OCI-LY7 (cell line): ENCODE measurements at regions not wholly inside any gene's neighbourhood (a gene's known extent, or its start where the extent isn't known, plus 50 kb on each side); places are given as distances from the start of the nearest gene placed in this dataset.
"Not testable (repeated sequence)": the region's sequence is repeated elsewhere in the genome, so short reads cannot be mapped to it uniquely, and the experiment has no call there.

Experiments
- BruUV-seq: library from RNA; stranded (reverse); fragments of 400-500 nt; replicated peaks from 2 replicates; lab custom pipeline; 2021; lab: Mats Ljungman, UMichigan
- CTCF ChIA-PET: fragments of 300-600 bp; sonication (Branson Sonifier 250); formaldehyde crosslinking; loops from one replicate; lab custom pipeline; 2022; ENCODE audit warnings: antibody characterized with exemption; ENCODE audit not compliant: unreplicated experiment; lab: Charles Lee
- POLR2A ChIA-PET: fragments of 300-600 bp; sonication (Branson Sonifier 250); formaldehyde crosslinking; loops from one replicate; lab custom pipeline; 2022; ENCODE audit warnings: antibody characterized with exemption; lab: Charles Lee
- DNase-seq: peaks from one replicate; pipeline ENCODE4 v3.0.0-alpha.2; 2015; ENCODE audit warnings: low spot score
- H2AFZ ChIP-seq: fragments of 200-600 bp; sonication (generic), shearing (Covaris generic); 2 replicates; pipeline ENCODE4 v1.6.1; 2014; ENCODE audit warnings: mild to moderate bottlenecking, antibody characterized with exemption, low read length, moderate library complexity
- H3K27ac ChIP-seq: fragments of 200-600 bp; sonication (generic); 2 replicates; pipeline ENCODE4 v1.5.1; 2014; ENCODE audit warnings: mixed run types, low read depth, mild to moderate bottlenecking, moderate library complexity, low read length, inconsistent platforms; ENCODE audit not compliant: poor library complexity, severe bottlenecking
- H3K36me3 ChIP-seq: fragments of 200-600 bp; sonication (generic); 2 replicates; pipeline ENCODE4 v1.6.1; 2014; ENCODE audit warnings: mild to moderate bottlenecking, antibody characterized with exemption, low read length, moderate library complexity, mixed read lengths; ENCODE audit not compliant: insufficient read depth
- H3K4me1 ChIP-seq: fragments of 200-600 bp; sonication (generic); 2 replicates; pipeline ENCODE4 v1.5.1; 2014; ENCODE audit warnings: mild to moderate bottlenecking, low read length; ENCODE audit not compliant: insufficient read depth, poor library complexity, severe bottlenecking
- H3K4me2 ChIP-seq: fragments of 200-600 bp; sonication (generic); 2 replicates; pipeline ENCODE4 v1.6.1; 2014; ENCODE audit warnings: mild to moderate bottlenecking, low read length
- H3K4me3 ChIP-seq: fragments of 200-600 bp; sonication (generic); 2 replicates; pipeline ENCODE4 v1.5.1; 2014; ENCODE audit warnings: mild to moderate bottlenecking, low read depth, low read length; ENCODE audit not compliant: poor library complexity, severe bottlenecking
- H3K79me2 ChIP-seq: fragments of 200-600 bp; sonication (generic); 2 replicates; pipeline ENCODE4 v1.6.1; 2016; ENCODE audit warnings: low read depth, mild to moderate bottlenecking, low read length, moderate library complexity, mixed read lengths; ENCODE audit not compliant: insufficient read depth
- H3K9me2 ChIP-seq: fragments of 200-600 bp; sonication (generic); 2 replicates; pipeline ENCODE4 v1.6.1; 2016; ENCODE audit warnings: mild to moderate bottlenecking, low read length, mixed read lengths; ENCODE audit not compliant: insufficient read depth
- H3K9me3 ChIP-seq: fragments of 200-600 bp; sonication (generic); 2 replicates; pipeline ENCODE4 v1.6.1; 2014; ENCODE audit warnings: mild to moderate bottlenecking, mixed run types, low read length, mixed read lengths
- H4K20me1 ChIP-seq: fragments of 200-600 bp; sonication (generic); 2 replicates; pipeline ENCODE4 v1.6.1; 2014; ENCODE audit warnings: mild to moderate bottlenecking, antibody characterized with exemption, low read length, moderate library complexity, mixed read lengths; ENCODE audit not compliant: insufficient read depth
- CTCF ChIP-seq: fragments of 200-600 bp; sonication (generic); conservative IDR thresholded peaks from 2 replicates; pipeline ENCODE4 v1.5.1; 2014; ENCODE audit warnings: mild to moderate bottlenecking, antibody characterized with exemption, low read length, moderate library complexity, mixed read lengths
- EZH2phosphoT487 ChIP-seq: fragments of 200-600 bp; sonication (generic); IDR thresholded peaks from 2 replicates; pipeline ENCODE4 v1.6.1; 2018; ENCODE audit warnings: low read depth, borderline replicate concordance, mild to moderate bottlenecking, mixed run types, antibody characterized with exemption, low read length, moderate library complexity, mixed read lengths
- intact Hi-C: fragments of 100-400 bp; cut with micrococcal nuclease; formaldehyde crosslinking; loops from one replicate; pipeline ENCODE4 v1.10.0; 2022; ENCODE audit not compliant: unreplicated experiment

DNA sequence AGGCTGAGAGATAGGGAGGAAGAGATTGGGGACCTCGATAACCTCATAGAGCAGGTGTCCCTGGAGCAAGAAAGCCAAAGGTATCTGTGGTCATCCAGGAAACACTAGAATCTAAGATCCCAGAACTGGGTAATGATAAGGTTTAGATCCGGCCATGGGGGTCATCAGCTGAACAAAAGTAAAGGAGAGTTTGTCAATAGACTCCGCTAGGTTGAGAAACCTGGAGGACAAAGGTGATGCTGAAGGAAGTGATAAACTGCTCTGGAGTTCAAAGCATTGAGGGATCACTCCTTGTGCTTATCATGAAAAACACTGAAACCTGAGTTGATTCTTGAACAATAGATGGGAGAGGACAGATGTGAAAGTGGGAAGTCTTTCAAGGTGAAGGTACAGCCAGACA, 59.5 kb upstream of the SLC2A1 start:
- Histone ChIP-seq H3K4me1 (no peaks in the 10 kb centered on the region), H3K4me3 (no peak overlapping the region), H3K4me2 (no peak overlapping the region), H2AFZ (no peak overlapping the region), H3K36me3 (no peaks in the 10 kb centered on the region), H3K9me3 (no peaks in the 10 kb centered on the region), H3K27ac (no peak overlapping the region), H3K9me2 (no peaks in the 10 kb centered on the region), H4K20me1 (no peaks in the 10 kb centered on the region), H3K79me2 (no peaks in the 10 kb centered on the region)
- BruUV-seq, result no TSS peak
- intact Hi-C loops, result no loop called here
- ChIA-PET CTCF (no interaction called here), POLR2A (no interaction called here)
- TF ChIP-seq CTCF (no peak), EZH2phosphoT487 (no peak)
- DNase-seq, result no peak

GRCh38 chr1:43015269-43015668, 56.6 kb upstream of the SLC2A1 start:
- H4K20me1 ChIP-seq, result no peaks in the 10 kb centered on the region
- no peak overlapping the region for H3K4me2 ChIP-seq
- no peaks in the 10 kb centered on the region for H3K79me2 ChIP-seq
- no peaks in the 10 kb centered on the region for H3K4me1 ChIP-seq
- intact Hi-C loops, result no loop called here
- ChIA-PET POLR2A (no interaction called here), CTCF (no interaction called here)
- no peak for DNase-seq
- TF ChIP-seq EZH2phosphoT487, result no peak
- H3K4me3 ChIP-seq, result no peak overlapping the region
- H2AFZ ChIP-seq, result no peak overlapping the region
- H3K9me3 ChIP-seq, result no peaks in the 10 kb centered on the region
- BruUV-seq, result no TSS peak
- no peaks in the 10 kb centered on the region for H3K36me3 ChIP-seq
- H3K9me2 ChIP-seq, result no peaks in the 10 kb centered on the region
- no peak overlapping the region for H3K27ac ChIP-seq

GRCh38 chr1:43014579-43014978, 55.9 kb upstream of the SLC2A1 start:
- H2AFZ ChIP-seq, H3K4me1 ChIP-seq, H3K9me2 ChIP-seq, H3K79me2 ChIP-seq, intact Hi-C loops, H3K36me3 ChIP-seq, DNase-seq, BruUV-seq, POLR2A ChIA-PET, H3K4me3 ChIP-seq, H4K20me1 ChIP-seq, H3K4me2 ChIP-seq, H3K27ac ChIP-seq, H3K9me3 ChIP-seq, CTCF ChIA-PET: not testable (repeated sequence)

GRCh38 chr1:43011020-43011419, 52.4 kb upstream of the SLC2A1 start:
- POLR2A ChIA-PET, result no interaction called here
- Histone ChIP-seq H3K4me3 (no peak overlapping the region), H3K79me2 (no peaks in the 10 kb centered on the region), H3K9me3 (no peaks in the 10 kb centered on the region), H3K9me2 (no peaks in the 10 kb centered on the region), H3K4me1 (peaks cover 3% of the 10 kb centered on the region), H3K4me2 (no peak overlapping the region), H3K36me3 (no peaks in the 10 kb centered on the region), H3K27ac (no peak overlapping the region), H4K20me1 (no peaks in the 10 kb centered on the region), H2AFZ (no peak overlapping the region)
- TF ChIP-seq CTCF, result no peak
- no peak for TF ChIP-seq EZH2phosphoT487
- no TSS peak for BruUV-seq
- CTCF ChIA-PET, result no interaction called here
- intact Hi-C loops, result no loop called here
- DNase-seq, result no peak
